ENCODE measurements at regions not wholly inside any gene's neighbourhood (a gene's known extent, or its start where the extent isn't known, plus 50 kb on each side); places are given as distances from the start of the nearest gene placed in this dataset.

- no peak for TF ChIP-seq NANOG (IDR thresholded peaks at IDR 0.05; ENCODE audit: insufficient read depth, low read depth, low read length, poor library complexity, severe bottlenecking)
- TF ChIP-seq HDAC6 (IDR thresholded peaks at IDR 0.05; ENCODE audit: low read depth, low read length): no peak
- TF ChIP-seq BCL11A (IDR thresholded peaks at IDR 0.05; ENCODE audit: low read depth in 2 of 2, low read length in 2 of 2): no peak
- TF ChIP-seq KDM4A (IDR thresholded peaks at IDR 0.05; ENCODE audit: low read depth, low read length, severe bottlenecking): no peak
- no peak for TF ChIP-seq SUZ12 (IDR thresholded peaks at IDR 0.05; ENCODE audit: low read length)
- TF ChIP-seq CHD1 (IDR thresholded peaks at IDR 0.05; ENCODE audit: low read depth, low read length): no peak
- TF ChIP-seq CTCF (IDR thresholded peaks at IDR 0.05; ENCODE audit: control extremely low read depth in 1 of 3, insufficient read depth in 1 of 3, low read depth in 1 of 3, low read length in 3 of 3): no peak
- TF ChIP-seq SIN3A (conservative IDR thresholded peaks at IDR 0.05 in 1 of 2, IDR thresholded peaks at IDR 0.05 in 1 of 2; ENCODE audit: low read depth in 1 of 2, low read length in 2 of 2): no peak
- TF ChIP-seq KDM5A (IDR thresholded peaks at IDR 0.05; ENCODE audit: low read length): no peak
- TF ChIP-seq NRF1 (IDR thresholded peaks at IDR 0.05; ENCODE audit: low read depth, low read length): no peak
- TF ChIP-seq CBX5 (IDR thresholded peaks at IDR 0.05; ENCODE audit: low read depth, low read length): no peak
- no peak for TF ChIP-seq GTF2F1 (IDR thresholded peaks at IDR 0.05; ENCODE audit: borderline replicate concordance, low read depth, low read length)
- no peak for TF ChIP-seq BRCA1 (IDR thresholded peaks at IDR 0.05; ENCODE audit: low read depth, low read length)
- no peak for TF ChIP-seq YY1 (IDR thresholded peaks at IDR 0.05; ENCODE audit: low read depth, low read length)
- TF ChIP-seq TEAD4 (IDR thresholded peaks at IDR 0.05; ENCODE audit: low read depth, low read length): no peak
- no peak for TF ChIP-seq CBX8 (IDR thresholded peaks at IDR 0.05; ENCODE audit: borderline replicate concordance, low read depth, low read length)
These were observed 63.9 kb upstream of the GYPA start (continued) for GRCh38 chr4:144204431-144204830.

All from H1 (cell line).